Globus pallidus (tissue), 1 donor: ENCODE measurements at regions not wholly inside any gene's neighbourhood (a gene's known extent, or its start where the extent isn't known, plus 50 kb on each side); places are given as distances from the start of the nearest gene placed in this dataset.

ENCODE experiments used
- DNase-seq: peaks from one replicate; pipeline ENCODE4 v3.0.0-alpha.2; 2015; ENCODE audit warnings: low spot score

- no peak for DNase-seq
Measured at GRCh38 chr6:168134560-168135201, 55.7 kb upstream of the FRMD1 start.

GRCh38 chr6:168133687-168134559 is 54.9 kb upstream of the FRMD1 start:
- no peak for DNase-seq

GRCh38 chr6:168133168-168133561 is 54.2 kb upstream of the FRMD1 start:
- DNase-seq, result no peak

GRCh38 chr6:168132531-168133167 is 53.6 kb upstream of the FRMD1 start:
- peak; percentile 90 for DNase-seq

GRCh38 chr6:168131464-168132415 is 52.7 kb upstream of the FRMD1 start:
- no peak for DNase-seq

GRCh38 chr6:168130697-168131371 is 51.8 kb upstream of the FRMD1 start:
- DNase-seq, result no peak

- no peak for DNase-seq
Measured at GRCh38 chr6:168130168-168130696, 51.2 kb upstream of the FRMD1 start.

GRCh38 chr6:168129292-168130167 is 50.5 kb upstream of the FRMD1 start:
- no peak for DNase-seq

GRCh38 chr6:168128631-168129291 is 49.7 kb upstream of the FRMD1 start:
- DNase-seq, result no peak
